GM12892 (cell line): ENCODE measurements at regions not wholly inside any gene's neighbourhood (a gene's known extent, or its start where the extent isn't known, plus 50 kb on each side); places are given as distances from the start of the nearest gene placed in this dataset.

ENCODE experiments used
- POLR2A ChIP-seq: IDR thresholded peaks from 2 replicates; pipeline ENCODE4 v1.6.1; 2011; ENCODE audit warnings: low read depth, low read length, control low read depth
- POLR2AphosphoS5 ChIP-seq: IDR thresholded peaks from 2 replicates; pipeline ENCODE4 v1.6.1; 2011; ENCODE audit warnings: low read depth, low read length, control low read depth
- TAF1 ChIP-seq: IDR thresholded peaks from 2 replicates; pipeline ENCODE4 v1.6.1; 2011; ENCODE audit warnings: low read depth, mild to moderate bottlenecking, control low read depth, low read length, borderline replicate concordance

- no peak for TF ChIP-seq TAF1
- TF ChIP-seq POLR2AphosphoS5, result no peak
- no peak for TF ChIP-seq POLR2A
These were observed 162.5 kb upstream of the AFF2 start for GRCh38 chrX:148337873-148338272.
